Mesendoderm (in vitro differentiated cells): ENCODE measurements at regions not wholly inside any gene's neighbourhood (a gene's known extent, or its start where the extent isn't known, plus 50 kb on each side); places are given as distances from the start of the nearest gene placed in this dataset.

ENCODE experiments used
- DNase-seq: peaks from one replicate; pipeline ENCODE4 v3.0.0; 2013
- H2AK5ac ChIP-seq: 2 replicates; pipeline ENCODE4 v1.6.1; 2013; ENCODE audit warnings: low read length, inconsistent platforms
- H2BK120ac ChIP-seq: 2 replicates; pipeline ENCODE4 v1.6.1; 2013; ENCODE audit warnings: low read depth, mild to moderate bottlenecking, low read length, moderate library complexity, mixed read lengths
- H2BK15ac ChIP-seq: replicated peaks from 2 replicates; pipeline ENCODE4 v1.6.1; 2013; ENCODE audit warnings: low read depth, mild to moderate bottlenecking, moderate library complexity
- H2BK5ac ChIP-seq: 2 replicates; pipeline ENCODE4 v1.6.1; 2013; ENCODE audit warnings: low read length, inconsistent platforms
- H3K18ac ChIP-seq: 2 replicates; pipeline ENCODE4 v1.6.1; 2013; ENCODE audit warnings: mild to moderate bottlenecking, low read length, mixed read lengths
- H3K23ac ChIP-seq: one replicate; pipeline ENCODE4 v1.6.1; 2013; ENCODE audit warnings: low read length
- H3K27ac ChIP-seq: 2 replicates; pipeline ENCODE4 v1.5.1; 2013; ENCODE audit warnings: low read depth, mild to moderate bottlenecking, inconsistent platforms, low read length, moderate library complexity
- H3K27me3 ChIP-seq: 2 replicates; pipeline ENCODE4 v1.6.1; 2013; ENCODE audit warnings: low read length, control low read depth, mild to moderate bottlenecking, inconsistent platforms; ENCODE audit not compliant: insufficient read depth, poor library complexity
- H3K36me3 ChIP-seq: 2 replicates; pipeline ENCODE4 v1.6.1; 2013; ENCODE audit warnings: low read length, inconsistent platforms; ENCODE audit not compliant: control insufficient read depth, insufficient read depth
- H3K4ac ChIP-seq: one replicate; pipeline ENCODE4 v1.6.1; 2013; ENCODE audit warnings: low read depth, mild to moderate bottlenecking, low read length, moderate library complexity
- H3K4me1 ChIP-seq: 2 replicates; pipeline ENCODE4 v1.6.1; 2013; ENCODE audit warnings: low read depth, low read length, inconsistent platforms; ENCODE audit not compliant: control insufficient read depth
- H3K4me2 ChIP-seq: 2 replicates; pipeline ENCODE4 v1.6.1; 2013; ENCODE audit warnings: low read length
- H3K4me3 ChIP-seq: 2 replicates; pipeline ENCODE4 v1.5.1; 2013; ENCODE audit warnings: mild to moderate bottlenecking, low read length
- H3K56ac ChIP-seq: one replicate; pipeline ENCODE4 v1.6.1; 2013; ENCODE audit warnings: low read length
- H3K79me1 ChIP-seq: 2 replicates; pipeline ENCODE4 v1.6.1; 2013; ENCODE audit warnings: low read length, inconsistent platforms
- H3K79me2 ChIP-seq: 2 replicates; pipeline ENCODE4 v1.6.1; 2013; ENCODE audit warnings: mild to moderate bottlenecking, low read length; ENCODE audit not compliant: control insufficient read depth, insufficient read depth
- H3K9ac ChIP-seq: 2 replicates; pipeline ENCODE4 v1.6.1; 2013; ENCODE audit warnings: low read length, inconsistent platforms
- H4K5ac ChIP-seq: one replicate; pipeline ENCODE4 v1.6.1; 2013; ENCODE audit warnings: low read length
- H4K8ac ChIP-seq: one replicate; pipeline ENCODE4 v1.6.1; 2013; ENCODE audit warnings: low read depth, mild to moderate bottlenecking, control low read depth, low read length, moderate library complexity
- WGBS: extraction: QIAGEN DNeasy Blood & Tissue Kit; methylation state at CpG from one replicate; pipeline ENCODE4 v1.1.7; 2013; ENCODE audit warnings: low lambda C conversion rate, missing lambda C conversion rate; ENCODE audit not compliant: insufficient coverage; ENCODE audit errors: extremely low coverage; 5-methylcytosine and 5-hydroxymethylcytosine counted together

- Histone ChIP-seq H3K27ac (no peak overlapping the region), H3K79me2 (no peaks in the 10 kb centered on the region), H2BK5ac (no peak overlapping the region), H2AK5ac (no peak overlapping the region), H3K4ac (no peak overlapping the region), H3K9ac (no peak overlapping the region), H3K18ac (no peak overlapping the region), H3K4me3 (no peak overlapping the region), H4K8ac (no peak overlapping the region), H3K56ac (no peak overlapping the region), H3K4me2 (no peak overlapping the region), H3K36me3 (no peaks in the 10 kb centered on the region), H3K79me1 (no peaks in the 10 kb centered on the region), H2BK15ac (no peak overlapping the region), H3K23ac (no peak overlapping the region), H3K27me3 (no peaks in the 10 kb centered on the region), H2BK120ac (no peak overlapping the region), H4K5ac (no peak overlapping the region), H3K4me1 (no peaks in the 10 kb centered on the region)
- no CpG with 5 or more reads among the region's 2 CpGs for WGBS
- DNase-seq: no peak
These were observed 368.7 kb upstream of the TENM4 start for GRCh38 chr11:79809487-79809886.

- no peaks in the 10 kb centered on the region for H3K27me3 ChIP-seq
- no peak overlapping the region for H3K9ac ChIP-seq
- H4K5ac ChIP-seq: no peak overlapping the region
- H4K8ac ChIP-seq: no peak overlapping the region
- no peak overlapping the region for H2BK120ac ChIP-seq
- peak overlapping the region; percentile 57 for H2BK15ac ChIP-seq
- H3K27ac ChIP-seq: no peak overlapping the region
- no peaks in the 10 kb centered on the region for H3K36me3 ChIP-seq
- no CpG with 5 or more reads among the region's 2 CpGs for WGBS
- H3K79me2 ChIP-seq: no peaks in the 10 kb centered on the region
- no peak overlapping the region for H3K4ac ChIP-seq
- DNase-seq: no peak
- H3K18ac ChIP-seq: no peak overlapping the region
- peak overlapping the region; percentile 5 for H3K56ac ChIP-seq
- H3K79me1 ChIP-seq: no peaks in the 10 kb centered on the region
- H2AK5ac ChIP-seq: no peak overlapping the region
- H3K4me3 ChIP-seq: no peak overlapping the region
- H3K4me2 ChIP-seq: no peak overlapping the region
- H2BK5ac ChIP-seq: no peak overlapping the region
- H3K4me1 ChIP-seq: no peaks in the 10 kb centered on the region
- H3K23ac ChIP-seq: no peak overlapping the region
These were observed 366.7 kb upstream of the TENM4 start for GRCh38 chr11:79807506-79807905.

GRCh38 chr11:79796704-79797103 lies 355.9 kb upstream of the TENM4 start:
- Histone ChIP-seq H3K4me1 (peaks cover 6% of the 10 kb centered on the region), H2AK5ac (no peak overlapping the region), H3K36me3 (no peaks in the 10 kb centered on the region), H2BK15ac (no peak overlapping the region), H2BK120ac (no peak overlapping the region), H3K4me3 (no peak overlapping the region), H3K27ac (no peak overlapping the region), H3K9ac (no peak overlapping the region), H3K27me3 (no peaks in the 10 kb centered on the region), H3K23ac (no peak overlapping the region), H3K4me2 (no peak overlapping the region), H2BK5ac (peak overlapping the region; percentile 65), H3K18ac (no peak overlapping the region), H3K79me2 (no peaks in the 10 kb centered on the region), H4K5ac (no peak overlapping the region), H3K56ac (no peak overlapping the region), H4K8ac (no peak overlapping the region), H3K79me1 (no peaks in the 10 kb centered on the region), H3K4ac (no peak overlapping the region)
- DNase-seq: peak; percentile 81
- no CpG with 5 or more reads among the region's 1 CpG for WGBS

- Histone ChIP-seq H2BK15ac (no peak overlapping the region), H3K4ac (no peak overlapping the region), H3K79me1 (no peaks in the 10 kb centered on the region), H3K27ac (no peak overlapping the region), H2BK120ac (no peak overlapping the region), H3K18ac (no peak overlapping the region), H3K4me1 (peaks cover 6% of the 10 kb centered on the region), H3K79me2 (no peaks in the 10 kb centered on the region), H4K5ac (no peak overlapping the region), H3K27me3 (no peaks in the 10 kb centered on the region), H4K8ac (no peak overlapping the region), H3K23ac (no peak overlapping the region), H2AK5ac (no peak overlapping the region), H3K4me2 (no peak overlapping the region), H3K36me3 (no peaks in the 10 kb centered on the region), H3K9ac (no peak overlapping the region), H3K56ac (peak overlapping the region; percentile 27), H2BK5ac (no peak overlapping the region), H3K4me3 (no peak overlapping the region)
- DNase-seq: peak; percentile 36
- no CpG with 5 or more reads among the region's 4 CpGs for WGBS
These were observed 353.9 kb upstream of the TENM4 start for GRCh38 chr11:79794484-79795393.

GRCh38 chr11:79794057-79794456 lies 353.2 kb upstream of the TENM4 start:
- Histone ChIP-seq H3K27me3 (no peaks in the 10 kb centered on the region), H4K8ac (no peak overlapping the region), H4K5ac (no peak overlapping the region), H3K18ac (no peak overlapping the region), H3K79me1 (no peaks in the 10 kb centered on the region), H3K4me3 (no peak overlapping the region), H3K79me2 (no peaks in the 10 kb centered on the region), H3K27ac (no peak overlapping the region), H3K4me1 (peaks cover 6% of the 10 kb centered on the region), H2BK5ac (no peak overlapping the region), H3K36me3 (no peaks in the 10 kb centered on the region), H2AK5ac (no peak overlapping the region), H3K23ac (no peak overlapping the region), H3K56ac (no peak overlapping the region), H3K4ac (no peak overlapping the region), H3K4me2 (no peak overlapping the region), H2BK120ac (no peak overlapping the region), H2BK15ac (no peak overlapping the region), H3K9ac (no peak overlapping the region)
- DNase-seq: peak; percentile 87
- WGBS: no CpG with 5 or more reads among the region's 3 CpGs

GRCh38 chr11:79786961-79787360 lies 346.1 kb upstream of the TENM4 start:
- no peak overlapping the region for H2BK120ac ChIP-seq
- H4K8ac ChIP-seq: no peak overlapping the region
- no peak overlapping the region for H3K4me3 ChIP-seq
- H3K36me3 ChIP-seq: no peaks in the 10 kb centered on the region
- WGBS: no CpG with 5 or more reads among the region's 1 CpG
- no peak overlapping the region for H3K27ac ChIP-seq
- no peak overlapping the region for H3K9ac ChIP-seq
- H2AK5ac ChIP-seq: no peak overlapping the region
- no peak overlapping the region for H3K18ac ChIP-seq
- no peaks in the 10 kb centered on the region for H3K79me1 ChIP-seq
- no peak overlapping the region for H2BK5ac ChIP-seq
- no peak overlapping the region for H3K4me2 ChIP-seq
- H2BK15ac ChIP-seq: no peak overlapping the region
- no peaks in the 10 kb centered on the region for H3K4me1 ChIP-seq
- no peaks in the 10 kb centered on the region for H3K27me3 ChIP-seq
- H3K79me2 ChIP-seq: no peaks in the 10 kb centered on the region
- DNase-seq: no peak
- H3K23ac ChIP-seq: no peak overlapping the region
- H3K4ac ChIP-seq: no peak overlapping the region
- no peak overlapping the region for H3K56ac ChIP-seq
- H4K5ac ChIP-seq: no peak overlapping the region
